ENCODE measurements at regions not wholly inside any gene's neighbourhood (a gene's known extent, or its start where the extent isn't known, plus 50 kb on each side); places are given as distances from the start of the nearest gene placed in this dataset.

DNA sequence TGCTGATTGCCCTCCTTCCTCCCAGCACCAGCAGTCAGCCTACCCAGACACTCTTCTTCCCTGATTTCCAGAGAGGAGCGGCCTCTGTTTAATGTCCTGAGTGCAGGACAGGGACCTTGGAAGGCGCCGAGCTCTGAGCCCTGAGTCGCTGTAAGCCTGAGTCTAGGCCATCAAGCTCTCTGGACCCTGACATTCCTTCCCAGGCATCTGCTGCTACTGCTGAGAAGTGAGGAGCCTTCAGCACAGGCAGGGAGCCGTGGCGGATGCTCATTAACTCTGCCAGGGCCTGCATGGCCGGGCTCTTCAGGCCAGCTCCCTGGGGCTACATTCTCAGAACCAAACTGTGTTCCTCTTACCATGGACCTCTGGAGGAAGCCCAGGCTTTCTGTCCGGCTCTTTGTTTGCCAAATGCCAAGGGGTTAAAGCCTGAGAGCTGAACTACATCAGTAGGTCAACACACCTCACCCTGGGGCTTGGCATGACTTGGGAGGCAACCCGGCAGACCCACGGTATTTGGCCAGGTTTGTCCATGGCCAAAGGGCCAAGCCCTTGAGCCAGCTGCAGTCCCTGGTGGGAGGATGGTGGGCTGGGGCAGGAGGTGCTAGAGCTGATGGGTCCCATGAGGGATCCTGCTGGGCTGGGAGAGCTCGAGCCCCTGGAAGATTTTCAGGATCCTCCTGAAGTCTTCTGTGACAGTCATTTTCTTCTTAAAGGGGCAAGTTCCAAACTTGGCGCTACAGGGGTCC is 721.4 kb downstream of the BRD1 start:
- TF ChIP-seq, protein P1, sequence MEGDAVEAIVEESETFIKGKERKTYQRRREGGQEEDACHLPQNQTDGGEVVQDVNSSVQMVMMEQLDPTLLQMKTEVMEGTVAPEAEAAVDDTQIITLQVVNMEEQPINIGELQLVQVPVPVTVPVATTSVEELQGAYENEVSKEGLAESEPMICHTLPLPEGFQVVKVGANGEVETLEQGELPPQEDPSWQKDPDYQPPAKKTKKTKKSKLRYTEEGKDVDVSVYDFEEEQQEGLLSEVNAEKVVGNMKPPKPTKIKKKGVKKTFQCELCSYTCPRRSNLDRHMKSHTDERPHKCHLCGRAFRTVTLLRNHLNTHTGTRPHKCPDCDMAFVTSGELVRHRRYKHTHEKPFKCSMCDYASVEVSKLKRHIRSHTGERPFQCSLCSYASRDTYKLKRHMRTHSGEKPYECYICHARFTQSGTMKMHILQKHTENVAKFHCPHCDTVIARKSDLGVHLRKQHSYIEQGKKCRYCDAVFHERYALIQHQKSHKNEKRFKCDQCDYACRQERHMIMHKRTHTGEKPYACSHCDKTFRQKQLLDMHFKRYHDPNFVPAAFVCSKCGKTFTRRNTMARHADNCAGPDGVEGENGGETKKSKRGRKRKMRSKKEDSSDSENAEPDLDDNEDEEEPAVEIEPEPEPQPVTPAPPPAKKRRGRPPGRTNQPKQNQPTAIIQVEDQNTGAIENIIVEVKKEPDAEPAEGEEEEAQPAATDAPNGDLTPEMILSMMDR (IDR thresholded peaks at IDR 0.05) = no peak
- H3K36me3 ChIP-seq = no peaks in the 10 kb centered on the region
- H3K27ac ChIP-seq = no peak overlapping the region
- no peak for DNase-seq (ENCODE audit: low spot score)
- H3K4me3 ChIP-seq = no peak overlapping the region
- no peaks in the 10 kb centered on the region for H3K9me3 ChIP-seq
- H3K27me3 ChIP-seq = no peaks in the 10 kb centered on the region
- H3K4me1 ChIP-seq = no peaks in the 10 kb centered on the region

DNA sequence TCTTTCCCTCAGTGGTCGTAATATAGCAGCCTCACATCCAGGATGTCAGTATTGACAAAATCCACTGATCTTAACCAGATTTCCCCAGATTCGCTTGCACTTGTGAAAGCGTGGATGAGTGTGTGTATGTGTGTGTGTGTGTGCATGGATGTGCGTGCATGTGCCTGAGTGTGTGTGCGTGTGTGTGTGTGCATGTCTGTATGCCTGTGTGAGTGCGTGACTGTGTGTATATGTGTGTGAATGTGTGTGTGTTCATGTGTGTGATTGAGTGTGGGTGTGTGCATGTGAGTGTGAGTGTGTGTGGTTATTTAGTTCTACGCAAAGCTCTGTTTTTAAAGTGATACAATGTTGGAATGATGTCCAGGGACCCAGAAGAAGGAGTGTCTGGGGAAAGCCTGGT is 723.2 kb downstream of the BRD1 start:
- no peaks in the 10 kb centered on the region for H3K36me3 ChIP-seq
- no peaks in the 10 kb centered on the region for H3K9me3 ChIP-seq
- H3K4me1 ChIP-seq = no peaks in the 10 kb centered on the region
- no peak overlapping the region for H3K4me3 ChIP-seq
- TF ChIP-seq, protein P1 (IDR thresholded peaks at IDR 0.05) = no peak
- no peak for DNase-seq (ENCODE audit: low spot score)
- no peaks in the 10 kb centered on the region for H3K27me3 ChIP-seq
- H3K27ac ChIP-seq = no peak overlapping the region

DNA sequence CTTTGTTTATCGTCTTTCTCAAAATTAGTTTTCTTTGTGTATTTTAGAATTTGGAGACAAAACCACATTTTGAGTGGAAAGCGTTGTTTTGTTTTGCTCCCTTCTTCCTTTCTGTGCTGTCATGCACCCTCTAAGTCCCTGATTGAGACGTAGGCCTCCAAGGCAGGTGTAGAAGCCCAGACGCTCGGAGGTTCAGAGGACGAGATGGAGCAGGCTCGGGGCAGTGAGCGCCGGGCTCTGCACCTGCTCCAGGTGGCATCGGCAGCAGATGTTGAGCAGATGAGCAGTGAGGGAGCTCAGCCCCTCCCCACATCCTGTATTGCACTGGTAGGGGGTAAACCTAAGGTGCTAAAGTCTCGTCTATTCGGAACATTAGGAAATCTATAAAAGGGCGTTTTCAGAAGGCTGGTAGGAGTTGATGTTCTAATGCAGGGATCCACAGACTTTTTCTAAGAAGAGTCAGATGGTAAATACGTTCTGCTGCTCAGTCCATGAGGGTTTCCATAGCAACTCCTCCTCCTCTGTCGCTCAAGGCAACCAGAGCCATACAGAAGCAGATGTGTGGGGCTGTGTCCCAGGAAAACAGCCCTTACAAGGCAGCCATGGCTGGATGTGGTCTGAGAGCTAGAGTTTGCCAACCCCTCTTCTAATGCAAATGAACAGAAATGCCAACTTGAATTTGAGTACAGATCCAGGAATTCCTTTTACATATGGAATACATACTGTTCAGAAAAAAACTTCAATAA is 724.2 kb downstream of the BRD1 start:
- no peak for DNase-seq (ENCODE audit: low spot score)
- Histone ChIP-seq H3K36me3 (no peaks in the 10 kb centered on the region), H3K9me3 (no peaks in the 10 kb centered on the region), H3K27me3 (peaks cover 0 to 4% of the 10 kb centered on the region in 2 donors), H3K4me3 (no peak overlapping the region), H3K27ac (no peak overlapping the region), H3K4me1 (no peaks in the 10 kb centered on the region)
- TF ChIP-seq, protein P1 (IDR thresholded peaks at IDR 0.05) = no peak

DNA sequence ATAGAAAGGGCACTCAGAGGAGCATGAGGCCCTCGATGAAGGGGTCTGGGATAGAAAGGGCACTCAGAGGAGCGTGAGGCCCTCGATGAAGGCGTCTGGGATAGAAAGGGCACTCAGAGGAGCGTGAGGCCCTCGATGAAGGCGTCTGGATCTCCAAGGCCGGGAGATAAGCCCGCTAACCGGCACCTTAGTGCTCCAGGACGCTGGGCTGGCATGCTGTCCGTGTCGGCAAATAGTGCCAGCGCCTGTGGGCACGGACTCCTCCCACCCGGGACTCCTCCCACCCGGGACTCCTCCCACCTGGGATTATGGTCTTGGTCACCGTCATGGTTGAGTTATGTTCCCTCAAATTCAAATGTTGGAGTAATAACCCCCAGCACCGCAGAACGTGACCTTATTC is 725.3 kb downstream of the BRD1 start:
- no peak overlapping the region for H3K27ac ChIP-seq
- TF ChIP-seq, protein P1 (IDR thresholded peaks at IDR 0.05) = no peak
- H3K4me1 ChIP-seq = no peaks in the 10 kb centered on the region
- DNase-seq (ENCODE audit: low spot score) = no peak
- H3K27me3 ChIP-seq = peaks cover 0 to 4% of the 10 kb centered on the region in 2 donors
- no peak overlapping the region for H3K4me3 ChIP-seq
- H3K36me3 ChIP-seq = no peaks in the 10 kb centered on the region
- no peaks in the 10 kb centered on the region for H3K9me3 ChIP-seq

DNA sequence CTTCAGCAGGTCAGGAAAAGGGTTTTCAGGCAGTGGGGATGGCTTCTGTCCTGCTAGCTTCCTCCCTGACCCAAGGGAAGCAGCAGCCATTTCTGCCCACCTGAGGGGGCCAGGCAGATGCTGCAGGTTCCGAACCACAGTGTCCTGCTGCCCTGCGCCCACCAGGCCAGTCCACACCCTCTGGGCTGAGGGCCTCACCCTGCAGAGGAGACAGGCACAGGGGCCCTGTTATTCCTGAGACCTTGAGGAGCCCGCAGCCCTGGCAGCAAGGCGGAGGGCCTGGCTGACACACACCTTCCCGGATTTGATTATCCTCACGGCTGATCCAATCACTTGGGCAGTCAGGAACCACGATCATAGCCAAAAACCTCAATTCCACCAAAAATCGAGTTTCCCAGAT is 725.8 kb downstream of the BRD1 start:
- TF ChIP-seq, protein P1 (IDR thresholded peaks at IDR 0.05) = no peak
- Histone ChIP-seq H3K9me3 (no peaks in the 10 kb centered on the region), H3K36me3 (no peaks in the 10 kb centered on the region), H3K27ac (no peak overlapping the region), H3K4me3 (no peak overlapping the region), H3K4me1 (no peaks in the 10 kb centered on the region), H3K27me3 (peaks cover 0 to 4% of the 10 kb centered on the region in 2 donors)
- no peak for DNase-seq (ENCODE audit: low spot score)

Data from right atrium auricular region (tissue), 2 donors.